GM19238 (cell line): ENCODE measurements at regions not wholly inside any gene's neighbourhood (a gene's known extent, or its start where the extent isn't known, plus 50 kb on each side); places are given as distances from the start of the nearest gene placed in this dataset.

Experiments
- DNase-seq: peaks from one replicate; pipeline ENCODE4 v3.0.0; 2011; ENCODE audit warnings: low spot score; ENCODE audit not compliant: insufficient read length

- no peak for DNase-seq
These were observed 179.7 kb upstream of the MTNR1B start for GRCh38 chr11:92789761-92790160.

- DNase-seq = no peak
These were observed 179.1 kb upstream of the MTNR1B start for GRCh38 chr11:92790366-92790765.

- no peak for DNase-seq
These were observed 178.4 kb upstream of the MTNR1B start for GRCh38 chr11:92790926-92791616.

- no peak for DNase-seq
These were observed 177.6 kb upstream of the MTNR1B start for GRCh38 chr11:92791886-92792285.

- no peak for DNase-seq
These were observed 176.3 kb upstream of the MTNR1B start for GRCh38 chr11:92793189-92793588.

- no peak for DNase-seq
These were observed 174.7 kb upstream of the MTNR1B start for GRCh38 chr11:92794783-92795182.

- no peak for DNase-seq
These were observed 172.7 kb upstream of the MTNR1B start for GRCh38 chr11:92796744-92797143.

- no peak for DNase-seq
These were observed 171.6 kb upstream of the MTNR1B start for GRCh38 chr11:92797874-92798273.

GRCh38 chr11:92801685-92802084 is 167.8 kb upstream of the MTNR1B start:
- no peak for DNase-seq

GRCh38 chr11:92802644-92803043 is 166.8 kb upstream of the MTNR1B start:
- DNase-seq = no peak

- no peak for DNase-seq
These were observed 166.1 kb upstream of the MTNR1B start for GRCh38 chr11:92803391-92803790.

GRCh38 chr11:92804388-92804966 is 165.0 kb upstream of the MTNR1B start:
- DNase-seq = no peak

- DNase-seq = no peak
These were observed 161.4 kb upstream of the MTNR1B start for GRCh38 chr11:92808022-92808421.

GRCh38 chr11:92810423-92811064 is 158.9 kb upstream of the MTNR1B start:
- no peak for DNase-seq

GRCh38 chr11:92811341-92811740 is 158.1 kb upstream of the MTNR1B start:
- no peak for DNase-seq

GRCh38 chr11:92812841-92813240 is 156.6 kb upstream of the MTNR1B start:
- DNase-seq = no peak

- no peak for DNase-seq
These were observed 149.6 kb upstream of the MTNR1B start for GRCh38 chr11:92819830-92820229.

- no peak for DNase-seq
These were observed 148.6 kb upstream of the MTNR1B start for GRCh38 chr11:92820860-92821259.

GRCh38 chr11:92822410-92822809 is 147.0 kb upstream of the MTNR1B start:
- DNase-seq = no peak

- DNase-seq = no peak
These were observed 143.3 kb upstream of the MTNR1B start for GRCh38 chr11:92826136-92826535.

- no peak for DNase-seq
These were observed 142.8 kb upstream of the MTNR1B start for GRCh38 chr11:92826603-92827002.

GRCh38 chr11:92827132-92827531 is 142.3 kb upstream of the MTNR1B start:
- DNase-seq = no peak

- no peak for DNase-seq
These were observed 140.9 kb upstream of the MTNR1B start for GRCh38 chr11:92828556-92828955.
